ENCODE measurements at regions not wholly inside any gene's neighbourhood (a gene's known extent, or its start where the extent isn't known, plus 50 kb on each side); places are given as distances from the start of the nearest gene placed in this dataset.

DNA sequence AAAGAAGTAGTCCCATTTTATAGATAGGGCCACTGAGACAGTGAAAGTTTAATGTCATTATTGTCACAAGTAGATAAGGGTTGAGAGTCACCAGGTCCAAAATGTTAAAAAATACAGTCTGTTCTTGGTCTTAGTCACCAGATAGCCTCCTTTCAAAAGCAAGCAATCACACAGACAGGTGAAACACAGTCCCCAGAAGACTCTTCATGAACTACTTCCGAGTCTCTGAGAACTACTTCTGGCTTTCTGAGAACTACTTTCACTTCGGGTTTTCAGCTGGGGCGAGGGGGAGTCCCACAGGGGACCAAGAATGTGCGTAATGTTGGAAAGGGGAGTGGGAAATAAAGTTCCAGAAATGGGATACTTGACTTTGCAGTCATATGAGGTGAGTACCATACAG lies 143.2 kb downstream of the HHIPL2 start:
- H3K36me3 ChIP-seq (ENCODE audit: insufficient read depth, low read length), result no peaks in the 10 kb centered on the region
- H3K27ac ChIP-seq (ENCODE audit: low read length), result no peak overlapping the region
- H2AFZ ChIP-seq (ENCODE audit: low read depth, low read length), result no peak overlapping the region
- H3K4me3 ChIP-seq (ENCODE audit: low read length), result no peak overlapping the region
- no peak overlapping the region for H3K4me2 ChIP-seq (ENCODE audit: low read length)
- H3K9ac ChIP-seq (ENCODE audit: low read length), result no peak overlapping the region
- H3K79me2 ChIP-seq (replicated peaks; ENCODE audit: insufficient read depth, low read length), result no peaks in the 10 kb centered on the region
- H3F3A ChIP-seq (ENCODE audit: insufficient read depth, low read length, poor library complexity, severe bottlenecking), result no peaks in the 10 kb centered on the region
- H3K9me3 ChIP-seq (ENCODE audit: low read length), result no peaks in the 10 kb centered on the region
- TF ChIP-seq POLR2AphosphoS5 (IDR thresholded peaks at IDR 0.05), result no peak
- TF ChIP-seq, protein P1, sequence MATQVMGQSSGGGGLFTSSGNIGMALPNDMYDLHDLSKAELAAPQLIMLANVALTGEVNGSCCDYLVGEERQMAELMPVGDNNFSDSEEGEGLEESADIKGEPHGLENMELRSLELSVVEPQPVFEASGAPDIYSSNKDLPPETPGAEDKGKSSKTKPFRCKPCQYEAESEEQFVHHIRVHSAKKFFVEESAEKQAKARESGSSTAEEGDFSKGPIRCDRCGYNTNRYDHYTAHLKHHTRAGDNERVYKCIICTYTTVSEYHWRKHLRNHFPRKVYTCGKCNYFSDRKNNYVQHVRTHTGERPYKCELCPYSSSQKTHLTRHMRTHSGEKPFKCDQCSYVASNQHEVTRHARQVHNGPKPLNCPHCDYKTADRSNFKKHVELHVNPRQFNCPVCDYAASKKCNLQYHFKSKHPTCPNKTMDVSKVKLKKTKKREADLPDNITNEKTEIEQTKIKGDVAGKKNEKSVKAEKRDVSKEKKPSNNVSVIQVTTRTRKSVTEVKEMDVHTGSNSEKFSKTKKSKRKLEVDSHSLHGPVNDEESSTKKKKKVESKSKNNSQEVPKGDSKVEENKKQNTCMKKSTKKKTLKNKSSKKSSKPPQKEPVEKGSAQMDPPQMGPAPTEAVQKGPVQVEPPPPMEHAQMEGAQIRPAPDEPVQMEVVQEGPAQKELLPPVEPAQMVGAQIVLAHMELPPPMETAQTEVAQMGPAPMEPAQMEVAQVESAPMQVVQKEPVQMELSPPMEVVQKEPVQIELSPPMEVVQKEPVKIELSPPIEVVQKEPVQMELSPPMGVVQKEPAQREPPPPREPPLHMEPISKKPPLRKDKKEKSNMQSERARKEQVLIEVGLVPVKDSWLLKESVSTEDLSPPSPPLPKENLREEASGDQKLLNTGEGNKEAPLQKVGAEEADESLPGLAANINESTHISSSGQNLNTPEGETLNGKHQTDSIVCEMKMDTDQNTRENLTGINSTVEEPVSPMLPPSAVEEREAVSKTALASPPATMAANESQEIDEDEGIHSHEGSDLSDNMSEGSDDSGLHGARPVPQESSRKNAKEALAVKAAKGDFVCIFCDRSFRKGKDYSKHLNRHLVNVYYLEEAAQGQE (IDR thresholded peaks at IDR 0.05; ENCODE audit: borderline replicate concordance), result no peak
- TF ChIP-seq RAD21 (conservative IDR thresholded peaks at IDR 0.05), result no peak
- H3K27me3 ChIP-seq (ENCODE audit: insufficient read depth, low read depth, low read length), result no peaks in the 10 kb centered on the region
- no peaks in the 10 kb centered on the region for H3K9me2 ChIP-seq (ENCODE audit: insufficient read depth, low read length)
- H4K20me1 ChIP-seq (ENCODE audit: insufficient read depth), result no peaks in the 10 kb centered on the region

DNA sequence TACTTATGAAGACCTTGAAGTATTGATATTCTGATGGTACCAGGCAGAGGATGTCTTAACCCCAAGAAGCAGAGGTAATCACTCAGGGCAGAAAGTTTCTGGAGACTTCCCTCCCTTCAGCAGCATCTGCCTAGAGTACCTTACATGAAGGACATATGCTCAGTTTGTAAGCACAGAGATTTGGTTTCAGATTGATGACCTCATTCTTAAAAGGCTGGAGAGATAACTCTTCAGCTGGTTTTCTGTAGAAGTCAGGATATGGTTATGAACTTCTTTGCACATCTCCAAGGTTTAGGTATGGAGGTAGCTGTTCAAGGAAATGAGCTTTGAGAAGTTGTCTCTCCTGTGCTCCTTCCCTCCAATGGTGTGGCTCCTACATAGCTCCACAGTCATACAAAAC lies 148.7 kb downstream of the HHIPL2 start:
- no peak for TF ChIP-seq TAF1 (IDR thresholded peaks at IDR 0.05; ENCODE audit: low read depth)
- TF ChIP-seq, protein P1 (IDR thresholded peaks at IDR 0.05; ENCODE audit: borderline replicate concordance), result no peak
- TF ChIP-seq EP300 (conservative IDR thresholded peaks at IDR 0.05; ENCODE audit: poor library complexity, severe bottlenecking), result no peak
- TF ChIP-seq, protein P2, sequence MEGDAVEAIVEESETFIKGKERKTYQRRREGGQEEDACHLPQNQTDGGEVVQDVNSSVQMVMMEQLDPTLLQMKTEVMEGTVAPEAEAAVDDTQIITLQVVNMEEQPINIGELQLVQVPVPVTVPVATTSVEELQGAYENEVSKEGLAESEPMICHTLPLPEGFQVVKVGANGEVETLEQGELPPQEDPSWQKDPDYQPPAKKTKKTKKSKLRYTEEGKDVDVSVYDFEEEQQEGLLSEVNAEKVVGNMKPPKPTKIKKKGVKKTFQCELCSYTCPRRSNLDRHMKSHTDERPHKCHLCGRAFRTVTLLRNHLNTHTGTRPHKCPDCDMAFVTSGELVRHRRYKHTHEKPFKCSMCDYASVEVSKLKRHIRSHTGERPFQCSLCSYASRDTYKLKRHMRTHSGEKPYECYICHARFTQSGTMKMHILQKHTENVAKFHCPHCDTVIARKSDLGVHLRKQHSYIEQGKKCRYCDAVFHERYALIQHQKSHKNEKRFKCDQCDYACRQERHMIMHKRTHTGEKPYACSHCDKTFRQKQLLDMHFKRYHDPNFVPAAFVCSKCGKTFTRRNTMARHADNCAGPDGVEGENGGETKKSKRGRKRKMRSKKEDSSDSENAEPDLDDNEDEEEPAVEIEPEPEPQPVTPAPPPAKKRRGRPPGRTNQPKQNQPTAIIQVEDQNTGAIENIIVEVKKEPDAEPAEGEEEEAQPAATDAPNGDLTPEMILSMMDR (IDR thresholded peaks at IDR 0.05; ENCODE audit: poor library complexity, severe bottlenecking), result no peak
- TF ChIP-seq SMC3 (conservative IDR thresholded peaks at IDR 0.05; ENCODE audit: poor library complexity), result no peak
- TF ChIP-seq MXI1 (conservative IDR thresholded peaks at IDR 0.05; ENCODE audit: poor library complexity, severe bottlenecking), result no peak
- TF ChIP-seq EZH2 (IDR thresholded peaks at IDR 0.05; ENCODE audit: borderline replicate concordance, insufficient read depth, low read length, poor library complexity, severe bottlenecking), result no peak
- no peak for TF ChIP-seq POLR2AphosphoS5 (IDR thresholded peaks at IDR 0.05)
- TF ChIP-seq RAD21 (conservative IDR thresholded peaks at IDR 0.05), result no peak
- no peak overlapping the region for H3K27ac ChIP-seq (ENCODE audit: low read length)
- H3K4me3 ChIP-seq (ENCODE audit: low read length), result no peak overlapping the region
- H4K20me1 ChIP-seq (ENCODE audit: insufficient read depth), result no peaks in the 10 kb centered on the region
- H3F3A ChIP-seq (ENCODE audit: insufficient read depth, low read length, poor library complexity, severe bottlenecking), result no peaks in the 10 kb centered on the region
- no peak overlapping the region for H2AFZ ChIP-seq (ENCODE audit: low read depth, low read length)
- no peaks in the 10 kb centered on the region for H3K79me2 ChIP-seq (replicated peaks; ENCODE audit: insufficient read depth, low read length)
- no peaks in the 10 kb centered on the region for H3K9me2 ChIP-seq (ENCODE audit: insufficient read depth, low read length)
- H3K9ac ChIP-seq (ENCODE audit: low read length), result no peak overlapping the region
- no peaks in the 10 kb centered on the region for H3K27me3 ChIP-seq (ENCODE audit: insufficient read depth, low read depth, low read length)
- no peak overlapping the region for H3K4me2 ChIP-seq (ENCODE audit: low read length)
- no peaks in the 10 kb centered on the region for H3K36me3 ChIP-seq (ENCODE audit: insufficient read depth, low read length)
- H3K9me3 ChIP-seq (ENCODE audit: low read length), result no peaks in the 10 kb centered on the region

Data from neural cell (in vitro differentiated cells).